IPS DF 6.9 (cell line): ENCODE measurements at regions not wholly inside any gene's neighbourhood (a gene's known extent, or its start where the extent isn't known, plus 50 kb on each side); places are given as distances from the start of the nearest gene placed in this dataset.
A peak's percentile ranks its signal among the peaks of the same experiment; 100 is the strongest.

Source experiments
- DNase-seq: peaks from one replicate; pipeline ENCODE4 v3.0.0-alpha.2; 2013; ENCODE audit warnings: low read depth, low spot score
- H3K27ac ChIP-seq: one replicate; pipeline ENCODE4 v1.5.1; 2013; ENCODE audit warnings: low read length, control low read depth
- H3K27me3 ChIP-seq: 2 replicates; pipeline ENCODE4 v1.6.1; 2013; ENCODE audit warnings: mild to moderate bottlenecking, low read length; ENCODE audit not compliant: control insufficient read depth, insufficient read depth
- H3K36me3 ChIP-seq: 2 replicates; pipeline ENCODE4 v1.6.1; 2013; ENCODE audit warnings: low read length; ENCODE audit not compliant: control insufficient read depth, insufficient read depth
- H3K4me1 ChIP-seq: 2 replicates; pipeline ENCODE4 v1.6.1; 2013; ENCODE audit warnings: low read length; ENCODE audit not compliant: control insufficient read depth, insufficient read depth
- H3K4me3 ChIP-seq: 2 replicates; pipeline ENCODE4 v1.5.1; 2013; ENCODE audit warnings: mild to moderate bottlenecking, low read length
- H3K9me3 ChIP-seq: 2 replicates; pipeline ENCODE4 v1.6.1; 2013; ENCODE audit warnings: low read length, inconsistent platforms; ENCODE audit not compliant: control insufficient read depth, insufficient read depth
- whole genome bisulfite sequencing: extraction: QIAGEN DNeasy Blood & Tissue Kit; methylation state at CpG from one replicate; pipeline ENCODE4 v1.1.7; 2013; ENCODE audit warnings: mixed read lengths, missing lambda C conversion rate; ENCODE audit not compliant: insufficient read length, insufficient coverage; 5-methylcytosine and 5-hydroxymethylcytosine counted together

DNA sequence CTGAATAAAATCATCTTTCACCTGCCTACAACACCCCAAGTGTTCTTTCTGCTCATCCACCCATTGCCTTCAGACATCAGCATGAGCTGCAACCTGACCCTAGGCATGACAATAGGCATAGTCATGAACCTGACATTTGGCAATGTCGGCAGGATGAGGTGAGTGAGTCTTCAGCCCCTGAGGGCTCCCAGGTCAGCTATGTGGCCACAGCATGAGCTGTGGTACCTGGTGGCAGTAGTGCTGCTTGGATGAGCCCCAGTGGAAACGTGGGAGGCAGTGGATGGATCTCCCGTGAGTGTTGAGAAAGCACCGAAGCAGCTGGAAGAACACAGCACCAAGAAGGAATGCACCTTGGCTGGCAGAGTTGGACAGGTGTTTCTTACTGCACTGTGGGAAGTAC is 334.8 kb upstream of the FAR2 start:
- no peaks in the 10 kb centered on the region for H3K9me3 ChIP-seq
- H3K27me3 ChIP-seq = no peaks in the 10 kb centered on the region
- H3K4me3 ChIP-seq = no peak overlapping the region
- no CpG with 5 or more reads among the region's 4 CpGs for WGBS
- H3K36me3 ChIP-seq = no peaks in the 10 kb centered on the region
- H3K4me1 ChIP-seq = no peaks in the 10 kb centered on the region
- DNase-seq = no peak
- H3K27ac ChIP-seq = no peak overlapping the region

DNA sequence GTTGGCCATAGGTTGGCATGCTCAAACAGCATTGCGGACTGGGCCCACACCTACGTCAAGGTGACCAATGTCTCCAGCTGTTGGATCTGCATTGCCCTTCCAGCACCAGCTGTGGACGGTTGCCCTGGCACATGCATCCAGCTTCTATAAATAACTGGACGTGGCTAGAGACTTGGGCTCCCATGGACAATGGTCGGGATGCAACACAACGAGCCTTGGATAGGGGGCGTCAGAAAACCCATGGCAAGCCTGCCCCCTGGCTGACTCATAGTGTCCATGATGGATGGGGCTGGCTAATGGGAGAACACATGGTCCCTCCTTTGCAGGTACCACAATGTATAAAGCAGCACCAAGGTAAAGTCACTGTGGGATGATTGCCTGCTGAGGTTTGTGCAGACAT is 331.6 kb upstream of the FAR2 start:
- no peak overlapping the region for H3K4me3 ChIP-seq
- WGBS = no CpG with 5 or more reads among the region's 7 CpGs
- H3K36me3 ChIP-seq = no peaks in the 10 kb centered on the region
- H3K27ac ChIP-seq = no peak overlapping the region
- no peak for DNase-seq
- H3K4me1 ChIP-seq = no peaks in the 10 kb centered on the region
- no peaks in the 10 kb centered on the region for H3K27me3 ChIP-seq
- H3K9me3 ChIP-seq = no peaks in the 10 kb centered on the region

DNA sequence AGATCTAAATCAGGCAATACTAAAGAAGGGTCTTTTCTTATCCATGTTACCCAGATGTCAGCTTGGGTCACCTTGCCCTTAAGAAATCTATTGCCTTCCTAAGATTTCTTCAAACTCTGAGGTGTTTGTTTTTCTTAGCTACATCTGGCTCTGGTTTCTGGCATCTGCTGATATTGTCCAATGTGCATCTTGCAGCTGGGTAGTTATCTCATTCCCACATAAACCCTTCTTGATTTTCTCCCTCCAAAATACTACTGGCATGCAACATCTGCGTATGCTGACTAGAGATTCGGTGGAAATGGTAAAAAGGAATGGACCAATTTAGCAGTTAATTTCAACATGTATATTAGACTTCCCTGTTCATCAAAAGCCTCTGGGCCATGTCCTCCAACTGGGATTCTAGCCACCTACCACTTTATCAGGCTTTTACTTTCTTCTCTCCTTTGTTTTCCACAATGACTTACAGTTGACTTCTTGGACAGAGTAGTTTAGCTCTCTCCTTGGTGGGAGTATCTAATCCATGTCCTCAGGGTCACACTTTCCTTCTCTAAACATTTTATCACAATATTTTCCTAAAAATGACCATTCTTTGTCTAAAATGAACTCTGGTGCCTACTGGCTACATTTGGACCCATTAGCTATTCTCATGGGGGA is 324.8 kb upstream of the FAR2 start:
- Histone ChIP-seq H3K36me3 (no peaks in the 10 kb centered on the region), H3K4me1 (no peaks in the 10 kb centered on the region), H3K27me3 (no peaks in the 10 kb centered on the region), H3K4me3 (no peak overlapping the region), H3K9me3 (no peaks in the 10 kb centered on the region), H3K27ac (no peak overlapping the region)
- DNase-seq = no peak
- WGBS = no CpG with 5 or more reads among the region's 2 CpGs

DNA sequence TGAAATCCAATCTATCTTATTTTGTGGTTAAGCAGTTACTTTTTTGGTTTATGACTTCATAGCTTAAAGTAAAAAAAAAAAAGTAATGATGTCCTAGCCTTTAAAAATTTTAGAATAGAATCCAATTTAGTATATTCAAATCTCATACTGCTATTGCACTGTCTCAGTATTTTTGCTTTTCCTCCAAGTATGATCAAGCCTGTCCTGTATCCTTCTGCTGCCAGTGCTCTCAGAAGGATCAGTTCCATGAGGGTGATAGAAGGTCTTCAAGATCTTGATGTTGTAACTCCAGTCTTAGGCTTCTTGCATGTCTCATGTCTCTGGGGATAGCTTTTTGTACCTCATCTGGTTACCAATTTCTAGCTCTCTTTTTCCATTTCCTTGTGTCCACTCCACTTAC is 324.2 kb upstream of the FAR2 start:
- no peaks in the 10 kb centered on the region for H3K9me3 ChIP-seq
- DNase-seq = no peak
- no peak overlapping the region for H3K27ac ChIP-seq
- H3K36me3 ChIP-seq = no peaks in the 10 kb centered on the region
- H3K27me3 ChIP-seq = no peaks in the 10 kb centered on the region
- no peak overlapping the region for H3K4me3 ChIP-seq
- no peaks in the 10 kb centered on the region for H3K4me1 ChIP-seq

DNA sequence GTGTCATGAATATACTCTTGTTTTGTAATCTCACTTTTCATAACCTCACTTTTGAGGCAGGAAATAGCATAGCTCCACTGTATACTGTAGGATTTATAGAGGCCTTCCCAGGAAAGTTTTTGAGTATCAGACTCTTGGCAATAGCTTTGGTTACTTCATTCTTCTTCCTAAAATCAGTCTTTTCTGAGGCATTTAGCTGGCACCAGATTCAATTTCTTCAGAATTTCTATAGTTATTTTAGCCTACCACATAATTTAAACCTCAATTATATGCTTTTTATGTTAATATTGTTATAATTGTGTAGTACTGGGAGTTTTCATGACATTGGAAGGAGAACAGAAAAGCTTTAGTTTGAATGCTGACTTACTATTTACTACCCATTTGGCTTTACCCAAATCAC is 322.3 kb upstream of the FAR2 start:
- Histone ChIP-seq H3K27ac (no peak overlapping the region), H3K9me3 (no peaks in the 10 kb centered on the region), H3K4me1 (0 out of 2 replicates have a peak, but pooled peaks cover 3% of the 10 kb centered on the region), H3K36me3 (no peaks in the 10 kb centered on the region), H3K27me3 (no peaks in the 10 kb centered on the region), H3K4me3 (no peak overlapping the region)
- no peak for DNase-seq

DNA sequence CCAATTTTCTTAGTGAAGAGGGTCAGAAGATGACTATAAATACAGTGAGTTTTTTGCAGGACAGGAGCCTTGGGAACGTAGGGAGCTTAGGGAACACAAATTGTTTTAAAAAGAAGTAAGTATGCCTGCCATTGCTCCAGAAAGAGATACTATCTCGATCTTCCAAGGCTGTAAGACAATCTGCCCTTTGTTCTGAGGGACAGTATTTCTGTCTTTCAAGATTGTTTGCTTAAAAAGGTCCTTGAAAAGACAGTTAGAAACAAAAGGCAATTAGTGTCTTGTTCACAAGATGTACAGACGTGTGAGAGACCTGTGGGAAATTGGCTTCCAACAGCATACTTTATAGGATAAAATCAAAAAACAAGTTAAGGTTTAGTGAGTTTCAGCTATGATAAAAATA is 321.2 kb upstream of the FAR2 start:
- Histone ChIP-seq H3K9me3 (no peaks in the 10 kb centered on the region), H3K4me3 (no peak overlapping the region), H3K27me3 (no peaks in the 10 kb centered on the region), H3K4me1 (0 out of 2 replicates have a peak, but pooled peaks cover 3% of the 10 kb centered on the region), H3K36me3 (no peaks in the 10 kb centered on the region), H3K27ac (no peak overlapping the region)
- WGBS = no CpG with 5 or more reads among the region's 3 CpGs
- no peak for DNase-seq

DNA sequence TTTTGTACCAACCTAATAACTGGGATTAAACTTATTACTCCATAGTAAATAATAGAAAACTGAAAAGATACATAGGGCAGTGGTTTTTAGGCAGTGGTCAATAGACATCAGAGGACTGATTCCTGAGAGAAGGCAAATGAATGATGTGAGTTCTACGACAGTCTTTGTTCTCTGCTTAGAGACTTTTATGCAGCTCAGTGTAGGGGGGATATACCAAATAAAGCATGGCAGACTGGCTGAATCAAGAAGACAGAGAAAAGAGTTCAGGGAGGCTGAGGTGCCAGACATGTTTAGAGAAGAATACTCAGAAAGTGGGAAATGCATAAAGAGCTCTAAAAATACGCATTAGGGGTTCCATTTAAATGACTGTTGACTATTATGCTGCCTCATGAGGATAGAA is 320.8 kb upstream of the FAR2 start:
- DNase-seq = no peak
- WGBS = no CpG with 5 or more reads among the region's 2 CpGs
- Histone ChIP-seq H3K27me3 (no peaks in the 10 kb centered on the region), H3K9me3 (no peaks in the 10 kb centered on the region), H3K36me3 (no peaks in the 10 kb centered on the region), H3K4me3 (no peak overlapping the region), H3K4me1 (0 out of 2 replicates have a peak, but pooled peaks cover 3% of the 10 kb centered on the region), H3K27ac (no peak overlapping the region)

DNA sequence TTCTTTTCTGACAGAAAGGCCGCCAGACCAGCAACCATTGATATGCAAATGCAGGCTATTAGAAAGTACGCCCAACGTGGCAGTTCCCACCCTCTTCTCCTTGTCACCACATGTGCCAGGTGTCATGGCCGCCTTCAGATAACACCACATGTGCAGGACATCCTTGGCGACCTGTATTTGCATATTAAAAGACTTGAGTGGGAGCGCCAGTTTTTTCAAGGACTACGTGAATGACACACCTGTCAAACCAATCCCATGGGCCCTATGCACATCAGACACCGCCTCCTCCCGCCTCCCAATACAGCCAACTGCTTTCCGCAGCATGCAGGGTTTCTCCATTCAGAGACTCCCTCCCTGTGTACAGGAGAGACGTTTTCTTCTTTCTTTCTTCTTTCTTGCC is 318.6 kb upstream of the FAR2 start:
- H3K36me3 ChIP-seq = no peaks in the 10 kb centered on the region
- no peak overlapping the region for H3K27ac ChIP-seq
- no CpG with 5 or more reads among the region's 11 CpGs for WGBS
- 0 out of 2 replicates have a peak, but pooled peaks cover 3% of the 10 kb centered on the region for H3K4me1 ChIP-seq
- no peak overlapping the region for H3K4me3 ChIP-seq
- peak; percentile 7 for DNase-seq
- H3K27me3 ChIP-seq = no peaks in the 10 kb centered on the region
- H3K9me3 ChIP-seq = no peaks in the 10 kb centered on the region

DNA sequence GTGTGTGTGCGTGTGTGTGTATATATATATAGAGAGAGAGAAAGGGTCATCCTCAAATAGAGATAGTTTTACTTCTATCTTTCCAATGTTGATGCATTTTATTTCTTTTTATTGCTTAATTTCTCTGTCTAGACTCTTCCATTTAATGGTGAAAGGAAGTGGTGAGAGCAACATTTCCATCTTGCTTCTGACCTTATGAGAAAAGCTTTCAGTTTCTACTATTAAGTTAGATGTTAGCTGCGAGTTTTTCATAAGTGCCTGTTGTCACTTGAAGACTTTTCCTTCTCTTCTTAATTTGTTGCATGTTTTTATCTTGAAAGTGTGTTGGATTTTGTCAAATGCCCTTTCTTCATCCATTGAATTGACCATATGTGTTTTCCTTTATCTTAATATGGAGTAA is 304.4 kb upstream of the FAR2 start:
- Histone ChIP-seq H3K27me3 (no peaks in the 10 kb centered on the region), H3K36me3 (no peaks in the 10 kb centered on the region), H3K27ac (no peak overlapping the region), H3K9me3 (no peaks in the 10 kb centered on the region), H3K4me3 (no peak overlapping the region), H3K4me1 (no peaks in the 10 kb centered on the region)
- DNase-seq = no peak
- WGBS = no CpG with 5 or more reads among the region's 2 CpGs

DNA sequence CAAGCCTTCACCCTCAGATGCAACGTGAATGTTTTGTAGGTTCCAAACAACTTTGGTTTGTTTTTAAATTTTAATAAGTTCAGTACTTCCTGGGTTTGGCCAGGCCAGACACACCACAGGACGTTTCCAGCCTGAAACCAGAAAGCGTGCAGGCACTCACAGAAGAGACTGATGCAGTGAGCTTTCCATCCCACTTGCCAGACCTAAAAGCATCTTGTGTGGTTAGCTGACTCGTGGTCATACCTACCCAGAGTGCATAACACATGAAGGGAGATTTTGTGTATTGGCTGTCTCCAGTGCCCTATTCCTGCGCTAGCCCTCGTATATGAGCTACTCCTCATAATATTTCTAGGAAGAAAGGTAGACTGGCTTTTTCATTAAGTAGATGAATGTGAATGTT is 297.3 kb upstream of the FAR2 start:
- H3K27ac ChIP-seq = no peak overlapping the region
- DNase-seq = no peak
- H3K4me3 ChIP-seq = no peak overlapping the region
- H3K9me3 ChIP-seq = no peaks in the 10 kb centered on the region
- no peaks in the 10 kb centered on the region for H3K4me1 ChIP-seq
- H3K36me3 ChIP-seq = no peaks in the 10 kb centered on the region
- no peaks in the 10 kb centered on the region for H3K27me3 ChIP-seq
- no CpG with 5 or more reads among the region's 6 CpGs for WGBS

DNA sequence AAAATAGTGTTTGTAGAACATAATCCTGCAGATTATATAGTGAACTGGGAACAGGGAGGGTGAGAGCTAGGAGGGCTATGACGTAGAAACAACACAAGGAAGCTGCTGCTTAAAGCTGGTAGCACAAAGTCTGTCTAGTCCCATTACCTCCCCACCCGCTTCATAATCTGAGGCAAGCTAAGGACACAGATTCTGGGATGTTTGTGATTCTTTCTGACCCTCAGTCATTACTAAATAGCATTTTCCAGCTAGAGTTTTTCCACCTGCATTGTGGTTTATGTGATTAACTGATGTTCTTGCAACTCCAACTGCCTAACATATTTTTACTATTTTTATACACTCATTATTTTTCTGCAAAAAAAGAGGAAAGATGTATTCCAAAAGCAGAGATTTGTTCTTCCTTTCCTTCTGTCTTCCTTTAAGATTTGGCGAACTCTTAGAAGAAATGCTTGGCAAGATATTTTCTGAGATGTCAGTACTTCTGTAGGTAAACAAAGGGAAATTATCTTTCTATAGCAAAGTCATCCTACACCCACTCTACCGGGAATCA is 293.2 kb upstream of the FAR2 start:
- Histone ChIP-seq H3K9me3 (no peaks in the 10 kb centered on the region), H3K4me3 (no peak overlapping the region), H3K36me3 (no peaks in the 10 kb centered on the region), H3K27me3 (no peaks in the 10 kb centered on the region), H3K4me1 (no peaks in the 10 kb centered on the region), H3K27ac (no peak overlapping the region)
- no peak for DNase-seq
- WGBS = no CpG with 5 or more reads among the region's 4 CpGs
